HCT116 (cell line): ENCODE measurements at regions not wholly inside any gene's neighbourhood (a gene's known extent, or its start where the extent isn't known, plus 50 kb on each side); places are given as distances from the start of the nearest gene placed in this dataset.

ENCODE experiments used
- ATAC-seq: fragments of 200-7000 bp; cut with Tn5 transposase; 2 replicates; pipeline ENCODE4 v1.9.1; 2020; ENCODE audit warnings: mild to moderate bottlenecking, moderate library complexity
- BruUV-seq: library from RNA; stranded (reverse); fragments of 400-500 nt; replicated peaks from 2 replicates; lab custom pipeline; 2021; lab: Mats Ljungman, UMichigan
- CTCF ChIA-PET: fragments of 300-600 bp; sonication (Branson Sonifier 250); formaldehyde crosslinking; loops from one replicate; lab custom pipeline; 2021; ENCODE audit warnings: antibody characterized with exemption; lab: Charles Lee
- POLR2A ChIA-PET: fragments of 300-600, 350-600 bp; sonication (Branson Sonifier 250); formaldehyde crosslinking; loops from one replicate; lab custom pipeline; 2021; ENCODE audit warnings: antibody characterized with exemption; lab: Charles Lee
- RAD21 ChIA-PET, 2 experiments: fragments of 300-600 bp; sonication (Branson Sonifier 250); formaldehyde crosslinking; loops; one replicate each; lab custom pipeline; 2023; ENCODE audit warnings: low total read pairs in 2 of 2; ENCODE audit not compliant: uncharacterized antibody in 2 of 2, unreplicated experiment in 2 of 2, low non-redundant PET in 1 of 2; lab: Charles Lee
- DNase-seq: peaks from one replicate; pipeline ENCODE4 v3.0.0-alpha.2; 2010; ENCODE audit warnings: low read depth, low spot score
- H2AFZ ChIP-seq: fragments of 200-600 bp; shearing (Covaris generic), sonication (generic); 2 replicates; pipeline ENCODE4 v1.6.1; 2017; ENCODE audit warnings: low read depth, mixed run types, mixed read lengths, antibody characterized with exemption, low read length; ENCODE audit not compliant: poor library complexity, severe bottlenecking
- H3K27ac ChIP-seq: 2 replicates; pipeline ENCODE4 v1.5.1; 2012; ENCODE audit warnings: low read depth, low read length
- H3K27me3 ChIP-seq: fragments of 200-600 bp; sonication (generic); 2 replicates; pipeline ENCODE4 v1.6.1; 2016; ENCODE audit warnings: mixed run types, low read length, mixed read lengths; ENCODE audit not compliant: insufficient read depth
- H3K36me3 ChIP-seq, 2 experiments: fragments of 200-500 bp in 1 of 2; fragments of 200-600 bp in 1 of 2; sonication (Bioruptor generic) in 1 of 2; sonication (generic) in 1 of 2; 2 replicates each; pipeline versions ENCODE4 v1.5.1 to v1.6.1; 2014 to 2016; ENCODE audit warnings: low read length in 2 of 2, inconsistent platforms in 1 of 2, mixed read lengths in 1 of 2, mixed run types in 1 of 2; ENCODE audit not compliant: insufficient read depth in 2 of 2, control insufficient read depth in 1 of 2
- H3K4me1 ChIP-seq, 2 experiments: fragments of 200-600 bp in 1 of 2; sonication (generic) in 1 of 2; 2 replicates each; pipeline versions ENCODE4 v1.5.1 to v1.6.1; 2012 to 2017; ENCODE audit warnings: low read length in 2 of 2, inconsistent platforms in 1 of 2, mild to moderate bottlenecking in 1 of 2, mixed read lengths in 1 of 2, mixed run types in 1 of 2, moderate library complexity in 1 of 2; ENCODE audit not compliant: insufficient read depth in 2 of 2, control insufficient read depth in 1 of 2
- H3K4me2 ChIP-seq: fragments of 200-600 bp; sonication (generic); 2 replicates; pipeline ENCODE4 v1.6.1; 2017; ENCODE audit warnings: mixed run types, low read length, mixed read lengths
- H3K4me3 ChIP-seq, 2 experiments: fragments of 200-600 bp in 1 of 2; sonication (generic) in 1 of 2; replicated peaks in 1 of 2; 2 replicates each; pipeline ENCODE4 v1.5.1; 2011 to 2016; ENCODE audit warnings: low read length in 2 of 2, control low read depth in 1 of 2, low read depth in 1 of 2, mild to moderate bottlenecking in 1 of 2, mixed read lengths in 1 of 2, mixed run types in 1 of 2
- H3K79me2 ChIP-seq: fragments of 200-600 bp; sonication (generic); 2 replicates; pipeline ENCODE4 v1.6.1; 2017; ENCODE audit warnings: mild to moderate bottlenecking, mixed run types, low read length, moderate library complexity, mixed read lengths; ENCODE audit not compliant: insufficient read depth
- H3K9ac ChIP-seq: fragments of 200-600 bp; sonication (generic); 2 replicates; pipeline ENCODE4 v1.6.1; 2016; ENCODE audit warnings: low read length, mixed read lengths
- H3K9me2 ChIP-seq: fragments of 200-600 bp; sonication (generic), shearing (Covaris generic); 2 replicates; pipeline ENCODE4 v1.6.1; 2017; ENCODE audit warnings: mixed run types, mild to moderate bottlenecking, moderate library complexity; ENCODE audit not compliant: insufficient read depth
- H3K9me3 ChIP-seq, 2 experiments: fragments of 200-500 bp in 1 of 2; fragments of 200-600 bp in 1 of 2; sonication (Bioruptor generic) in 1 of 2; sonication (generic) in 1 of 2; 2 replicates each; pipeline ENCODE4 v1.6.1; 2014 to 2017; ENCODE audit warnings: low read length in 2 of 2, mixed read lengths in 2 of 2, inconsistent platforms in 1 of 2, low read depth in 1 of 2, mild to moderate bottlenecking in 1 of 2, mixed run types in 1 of 2, moderate library complexity in 1 of 2; ENCODE audit not compliant: control insufficient read depth in 1 of 2, insufficient read depth in 1 of 2
- H4K20me1 ChIP-seq: fragments of 200-600 bp; sonication (generic), shearing (Covaris generic); 2 replicates; pipeline ENCODE4 v1.6.1; 2017; ENCODE audit warnings: mixed run types, mild to moderate bottlenecking, moderate library complexity; ENCODE audit not compliant: insufficient read depth
- CBX3 ChIP-seq: IDR thresholded peaks from 2 replicates; pipeline ENCODE4 v1.6.1; 2012; ENCODE audit warnings: low read depth
- CEBPB ChIP-seq: IDR thresholded peaks from 2 replicates; pipeline ENCODE4 v1.6.1; 2012; ENCODE audit warnings: low read depth
- EZH2phosphoT487 ChIP-seq: fragments of 200-600 bp; IDR thresholded peaks from 2 replicates; pipeline ENCODE4 v1.6.1; 2018; ENCODE audit warnings: antibody characterized with exemption, borderline replicate concordance
- FOSL1 ChIP-seq: IDR thresholded peaks from 2 replicates; pipeline ENCODE4 v1.6.1; 2012; ENCODE audit warnings: low read depth
- JUND ChIP-seq: IDR thresholded peaks from 2 replicates; pipeline ENCODE4 v1.6.1; 2012
- POLR2A ChIP-seq: IDR thresholded peaks from 2 replicates; pipeline ENCODE4 v1.7.0; 2011; ENCODE audit warnings: borderline replicate concordance; ENCODE audit not compliant: insufficient read depth, insufficient read length; ENCODE audit errors: extremely low read depth
- SIN3A ChIP-seq: IDR thresholded peaks from 2 replicates; pipeline ENCODE4 v1.6.1; 2012; ENCODE audit warnings: low read depth
- TCF7L2 ChIP-seq: IDR thresholded peaks from 2 replicates; pipeline ENCODE4 v1.7.0; 2011; ENCODE audit warnings: borderline replicate concordance, inconsistent platforms; ENCODE audit not compliant: insufficient read depth, insufficient read length; ENCODE audit errors: extremely low read depth
- YY1 ChIP-seq: IDR thresholded peaks from 2 replicates; pipeline ENCODE4 v1.6.1; 2011; ENCODE audit warnings: low read length, low read depth, moderate library complexity, mild to moderate bottlenecking; ENCODE audit not compliant: insufficient replicate concordance; ENCODE audit errors: extremely low read depth
- ZBTB33 ChIP-seq: IDR thresholded peaks from 2 replicates; pipeline ENCODE4 v1.6.1; 2011; ENCODE audit warnings: mild to moderate bottlenecking, low read length, moderate library complexity; ENCODE audit not compliant: insufficient replicate concordance; ENCODE audit errors: extremely low read depth
- ZFX ChIP-seq: fragments of 450-650 bp; IDR thresholded peaks from 2 replicates; pipeline ENCODE4 v1.6.1; 2017
- intact Hi-C: fragments of 100-400 bp; cut with micrococcal nuclease; formaldehyde crosslinking; loops from 2 replicates; pipeline ENCODE4 v1.10.0; 2022

GRCh38 chr3:88926221-88926620, 181.2 kb upstream of the EPHA3 start:
- Histone ChIP-seq H3K27ac (no peak overlapping the region), H3K36me3 (no peaks in the 10 kb centered on the region), H4K20me1 (no peaks in the 10 kb centered on the region), H3K4me1 (no peaks in the 10 kb centered on the region), H3K9ac (no peak overlapping the region), H3K4me3 (no peak overlapping the region), H3K27me3 (no peaks in the 10 kb centered on the region), H3K9me2 (no peaks in the 10 kb centered on the region), H3K79me2 (no peaks in the 10 kb centered on the region), H2AFZ (no peak overlapping the region), H3K9me3 (peaks cover 7 to 12% of the 10 kb centered on the region in 2 experiments; a peak in 2 of 4 replicates), H3K4me2 (no peak overlapping the region)
- ChIA-PET CTCF (no interaction called here), POLR2A (no interaction called here), RAD21 (no interaction called here)
- no peak for DNase-seq
- ATAC-seq = no peak
- TF ChIP-seq ZBTB33 = no peak
- no peak for TF ChIP-seq CEBPB
- no peak for TF ChIP-seq FOSL1
- TF ChIP-seq EZH2phosphoT487 = no peak
- TF ChIP-seq CBX3 = no peak
- TF ChIP-seq TCF7L2 = no peak
- TF ChIP-seq JUND = no peak
- no peak for TF ChIP-seq ZFX
- TF ChIP-seq SIN3A = no peak
- no peak for TF ChIP-seq POLR2A
- no peak for TF ChIP-seq YY1
- intact Hi-C loops = no loop called here
- BruUV-seq = no TSS peak
